ENCODE measurements at regions not wholly inside any gene's neighbourhood (a gene's known extent, or its start where the extent isn't known, plus 50 kb on each side); places are given as distances from the start of the nearest gene placed in this dataset.

GRCh38 chr4:123288309-123289025, 108.1 kb upstream of the SPRY1 start:
- TF ChIP-seq CTCF (IDR thresholded peaks at IDR 0.05; ENCODE audit: low read depth, low read length) (no peak), EZH2phosphoT487 (IDR thresholded peaks at IDR 0.05; ENCODE audit: low read depth) (no peak)
